ENCODE measurements at regions not wholly inside any gene's neighbourhood (a gene's known extent, or its start where the extent isn't known, plus 50 kb on each side); places are given as distances from the start of the nearest gene placed in this dataset.

DNA sequence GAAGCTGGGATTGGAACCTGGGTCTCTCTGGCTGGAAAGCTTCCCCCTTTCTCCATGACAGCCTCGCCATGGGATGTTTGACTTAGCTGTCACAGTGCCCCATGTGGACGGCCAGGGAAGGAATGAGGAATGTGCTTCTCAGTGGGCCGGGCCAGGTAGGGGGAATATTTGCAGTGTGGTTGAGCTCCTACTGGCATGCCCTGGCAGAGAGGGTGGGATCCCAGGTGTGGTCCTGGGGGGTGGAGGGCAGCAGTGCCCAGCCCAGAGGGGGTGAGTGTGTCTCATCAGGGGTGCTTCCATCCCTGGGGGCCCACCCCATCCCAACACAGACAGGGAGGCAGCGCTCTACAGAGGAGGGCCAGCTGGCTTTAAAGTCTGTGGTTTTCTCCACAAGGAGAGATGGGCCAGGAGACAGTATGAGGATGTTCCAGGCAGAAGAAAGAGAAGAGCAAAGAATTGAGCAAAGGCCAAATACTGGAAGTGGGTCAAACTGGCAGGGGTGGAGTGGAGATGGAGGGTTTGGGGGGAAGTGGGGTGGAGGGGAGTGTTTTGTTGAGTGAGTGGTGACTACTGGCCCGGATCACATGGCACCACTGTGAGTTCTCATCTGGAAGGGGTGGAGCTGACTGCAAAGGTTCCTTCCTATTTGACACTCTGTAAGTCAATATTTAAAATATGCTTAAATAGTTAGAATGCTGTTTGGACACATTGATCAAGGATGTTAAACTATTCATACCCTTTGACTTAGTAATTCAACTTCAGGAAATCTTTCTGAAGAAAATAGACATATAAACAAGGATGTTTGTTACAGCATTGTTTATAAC lies 94.0 kb downstream of the MYCN start:
- TF ChIP-seq CTCF (IDR thresholded peaks at IDR 0.05) = no peak
- TF ChIP-seq EP300 (IDR thresholded peaks at IDR 0.05) = no peak
- no peak for TF ChIP-seq POLR2A (IDR thresholded peaks at IDR 0.05)
